HFF-Myc (cell line): ENCODE measurements at regions not wholly inside any gene's neighbourhood (a gene's known extent, or its start where the extent isn't known, plus 50 kb on each side); places are given as distances from the start of the nearest gene placed in this dataset.

Experiments
- DNase-seq: peaks from one replicate; pipeline ENCODE4 v3.0.0-alpha.2; 2011; ENCODE audit warnings: low read depth; ENCODE audit errors: extremely low read depth
- H3K4me3 ChIP-seq: replicated peaks from 2 replicates; pipeline ENCODE4 v1.5.1; 2011; ENCODE audit warnings: low read depth, mild to moderate bottlenecking, control low read depth, low read length
- TF ChIP-seq, protein P1 (sequence below): IDR thresholded peaks from 2 replicates; pipeline ENCODE4 v1.5.1; 2012; ENCODE audit warnings: mild to moderate bottlenecking, low read depth, low read length, control low read depth; ENCODE audit errors: missing control alignments

DNA sequence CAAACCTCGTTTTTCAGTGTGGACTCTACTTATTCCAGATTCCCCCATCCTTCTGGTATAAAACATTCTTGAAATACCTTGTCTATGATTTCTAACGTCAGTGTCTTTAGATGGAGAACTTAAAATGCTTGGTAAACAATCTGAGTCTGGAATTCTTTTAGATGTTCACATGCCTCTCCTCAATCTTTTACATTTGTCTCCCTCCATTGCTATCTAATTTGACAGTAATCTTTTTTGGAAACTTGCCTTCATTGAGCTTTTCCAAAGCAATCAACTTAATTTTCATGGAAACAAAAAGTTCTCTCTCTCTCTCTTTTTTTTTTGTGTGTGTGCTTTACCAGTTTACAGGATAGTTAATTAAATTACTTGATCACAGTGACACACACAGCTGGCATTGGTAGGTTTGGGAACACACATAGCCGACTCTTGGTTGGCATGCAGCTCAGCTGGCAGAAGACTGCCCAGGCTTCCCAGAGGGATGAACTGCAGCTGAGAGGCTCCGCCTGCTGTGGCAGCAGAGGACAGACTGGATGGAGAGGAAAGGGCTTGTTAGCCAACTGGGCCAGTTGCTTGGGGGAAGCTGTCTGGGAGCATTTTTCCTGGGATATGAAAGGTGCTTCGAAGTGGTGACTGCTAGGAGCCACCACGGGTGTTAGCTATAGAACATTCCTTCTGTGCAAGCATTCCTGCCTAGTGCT is 271.3 kb downstream of the ZSWIM6 start:
- H3K4me3 ChIP-seq = no peak overlapping the region
- TF ChIP-seq, protein P1, sequence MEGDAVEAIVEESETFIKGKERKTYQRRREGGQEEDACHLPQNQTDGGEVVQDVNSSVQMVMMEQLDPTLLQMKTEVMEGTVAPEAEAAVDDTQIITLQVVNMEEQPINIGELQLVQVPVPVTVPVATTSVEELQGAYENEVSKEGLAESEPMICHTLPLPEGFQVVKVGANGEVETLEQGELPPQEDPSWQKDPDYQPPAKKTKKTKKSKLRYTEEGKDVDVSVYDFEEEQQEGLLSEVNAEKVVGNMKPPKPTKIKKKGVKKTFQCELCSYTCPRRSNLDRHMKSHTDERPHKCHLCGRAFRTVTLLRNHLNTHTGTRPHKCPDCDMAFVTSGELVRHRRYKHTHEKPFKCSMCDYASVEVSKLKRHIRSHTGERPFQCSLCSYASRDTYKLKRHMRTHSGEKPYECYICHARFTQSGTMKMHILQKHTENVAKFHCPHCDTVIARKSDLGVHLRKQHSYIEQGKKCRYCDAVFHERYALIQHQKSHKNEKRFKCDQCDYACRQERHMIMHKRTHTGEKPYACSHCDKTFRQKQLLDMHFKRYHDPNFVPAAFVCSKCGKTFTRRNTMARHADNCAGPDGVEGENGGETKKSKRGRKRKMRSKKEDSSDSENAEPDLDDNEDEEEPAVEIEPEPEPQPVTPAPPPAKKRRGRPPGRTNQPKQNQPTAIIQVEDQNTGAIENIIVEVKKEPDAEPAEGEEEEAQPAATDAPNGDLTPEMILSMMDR = no peak
- DNase-seq = no peak

DNA sequence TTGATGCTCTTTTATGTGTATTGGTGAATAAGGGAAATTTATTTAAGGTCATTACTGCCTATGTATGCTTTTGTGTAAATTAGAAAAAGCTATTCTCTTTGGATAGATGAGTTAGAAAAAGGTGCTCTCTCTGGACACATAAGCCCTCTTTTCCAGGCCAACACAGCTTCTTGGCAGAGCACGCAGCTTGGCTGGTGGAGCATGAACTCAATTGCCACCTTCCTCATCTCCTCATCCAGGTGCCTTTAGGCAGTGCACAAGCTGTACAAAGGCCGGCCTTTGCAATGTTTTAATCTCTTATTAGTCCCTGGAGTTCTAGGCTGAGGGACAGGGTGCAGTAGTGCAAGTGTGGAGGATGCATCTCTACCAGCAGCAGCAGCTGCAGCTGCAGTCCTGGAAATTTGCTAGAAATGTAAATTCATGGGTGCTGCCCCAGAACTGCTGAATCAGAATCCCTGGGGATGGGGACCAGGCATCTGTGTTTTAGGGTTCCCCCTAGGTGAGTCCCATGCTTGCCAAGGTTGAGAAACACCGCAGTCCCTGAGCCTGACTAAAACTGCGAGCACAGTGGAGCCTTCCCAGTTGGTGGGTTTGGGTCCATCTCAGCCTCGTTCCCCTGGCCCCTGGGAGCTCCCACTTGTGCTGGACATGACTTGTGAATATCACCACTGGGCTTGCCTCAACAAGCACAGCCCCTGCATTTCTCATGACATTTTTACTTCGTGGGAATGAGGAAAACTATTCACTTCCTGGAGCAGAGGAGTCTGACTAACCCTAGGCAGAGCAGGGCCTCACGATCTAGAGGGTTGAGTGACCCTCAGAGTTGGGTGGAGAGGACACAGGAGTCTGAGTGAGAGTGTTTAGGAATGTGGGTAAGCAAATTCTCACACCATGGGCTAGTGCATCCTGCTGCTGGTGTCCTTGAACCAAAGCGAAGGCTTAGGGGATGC is 272.3 kb downstream of the ZSWIM6 start:
- no peak for DNase-seq
- TF ChIP-seq, protein P1 = no peak
- no peak overlapping the region for H3K4me3 ChIP-seq

- DNase-seq = no peak
- TF ChIP-seq, protein P1 = no peak
- H3K4me3 ChIP-seq = no peak overlapping the region
Observed at GRCh38 chr5:61609840-61610677, 278.0 kb downstream of the ZSWIM6 start.

DNA sequence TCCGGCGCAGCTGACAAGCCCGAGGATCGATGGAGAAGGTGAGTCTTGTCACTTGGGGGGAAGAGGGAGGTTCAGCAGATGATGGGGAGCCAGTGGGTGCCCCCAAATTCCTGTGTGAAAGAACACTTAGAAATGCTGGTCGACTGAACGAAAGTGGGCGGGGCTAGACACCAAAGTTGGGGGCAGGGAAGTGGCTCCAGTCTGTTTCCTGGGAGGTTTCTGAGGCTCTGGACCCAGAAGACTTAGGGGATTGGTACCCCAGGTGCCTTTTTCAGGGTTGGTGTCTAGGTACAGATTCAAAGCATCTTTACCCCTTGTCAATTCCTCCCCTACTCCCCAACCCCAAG is 278.6 kb downstream of the ZSWIM6 start:
- TF ChIP-seq, protein P1 = no peak
- DNase-seq = no peak
- H3K4me3 ChIP-seq = no peak overlapping the region

- no peak overlapping the region for H3K4me3 ChIP-seq
- no peak for DNase-seq
- TF ChIP-seq, protein P1 = no peak
Observed at GRCh38 chr5:61612431-61612830, 280.4 kb downstream of the ZSWIM6 start.

GRCh38 chr5:61613679-61614078 is 281.6 kb downstream of the ZSWIM6 start:
- TF ChIP-seq, protein P1 = no peak

More at GRCh38 chr5:61613679-61614078, 281.6 kb downstream of the ZSWIM6 start:
- no peak overlapping the region for H3K4me3 ChIP-seq
- no peak for DNase-seq
